ENCODE measurements at regions not wholly inside any gene's neighbourhood (a gene's known extent, or its start where the extent isn't known, plus 50 kb on each side); places are given as distances from the start of the nearest gene placed in this dataset.

DNA sequence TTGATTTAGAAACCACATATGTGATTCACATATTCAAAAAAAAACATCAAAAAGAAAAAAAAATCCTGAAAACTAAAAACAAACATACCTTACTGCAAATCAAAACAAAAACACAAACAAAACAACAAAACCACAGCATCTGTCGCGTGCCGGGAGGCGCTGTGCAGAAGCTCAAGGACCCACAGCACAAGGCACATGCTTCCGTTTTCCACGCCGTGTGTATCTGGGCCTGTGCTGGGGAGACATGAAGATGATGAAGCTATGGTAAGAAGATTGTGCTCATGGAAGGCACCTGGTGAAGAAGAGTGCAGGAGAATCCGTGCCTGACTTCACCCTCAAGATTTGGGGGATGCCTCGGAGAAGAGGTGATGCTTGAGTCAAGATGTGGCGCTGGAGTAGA is 788.9 kb upstream of the ARRDC4 start:
- DNase-seq (no peak), ATAC-seq (ENCODE audit: low read depth) (no peak)
- Histone ChIP-seq H4K8ac (ENCODE audit: low read depth in 2 of 2, low read length in 2 of 2) (no peak overlapping the region), H3K4me2 (ENCODE audit: low read depth, low read length) (no peak overlapping the region), H2BK120ac (ENCODE audit: low read depth, low read length) (no peak overlapping the region), H2BK15ac (ENCODE audit: low read depth, low read length) (no peak overlapping the region), H3K4me3 (ENCODE audit: insufficient read depth, low read depth, low read length) (no peak overlapping the region), H3K14ac (replicated peaks; ENCODE audit: low read depth, low read length) (no peak overlapping the region), H3K9ac (ENCODE audit: low read depth, low read length) (no peak overlapping the region), H3K27me3 (ENCODE audit: control insufficient read depth, insufficient read depth, low read length) (no peaks in the 10 kb centered on the region), H3K4ac (ENCODE audit: low read depth, low read length) (no peak overlapping the region), H2AK9ac (replicated peaks; ENCODE audit: low read depth, low read length, poor library complexity) (no peak overlapping the region), H3K79me1 (ENCODE audit: low read depth in 1 of 2, low read length in 2 of 2) (no peaks in the 10 kb centered on the region), H2BK5ac (ENCODE audit: low read depth, low read length, poor library complexity, severe bottlenecking) (no peak overlapping the region), H2AFZ (replicated peaks; ENCODE audit: low read length, poor library complexity) (no peak overlapping the region), H2BK20ac (ENCODE audit: low read depth, low read length) (no peak overlapping the region), H3K9me3 (ENCODE audit: control insufficient read depth, insufficient read depth, low read length) (peaks cover 16% of the 10 kb centered on the region), H3K4me1 (ENCODE audit: control insufficient read depth, insufficient read depth, low read length) (no peaks in the 10 kb centered on the region), H3K27ac (ENCODE audit: insufficient read depth, low read length) (no peak overlapping the region), H3K56ac (ENCODE audit: extremely low read depth, insufficient read depth, low read length) (no peak overlapping the region), H3K23ac (ENCODE audit: low read depth, low read length) (no peak overlapping the region), H4K5ac (ENCODE audit: low read depth, low read length) (no peak overlapping the region), H4K20me1 (ENCODE audit: insufficient read depth, low read length) (no peaks in the 10 kb centered on the region), H3K18ac (ENCODE audit: low read depth, low read length) (no peak overlapping the region), H2AK5ac (ENCODE audit: low read depth, low read length) (no peak overlapping the region), H4K91ac (ENCODE audit: insufficient read depth, low read depth, low read length) (no peak overlapping the region), H3K36me3 (ENCODE audit: control insufficient read depth, insufficient read depth, low read length) (no peaks in the 10 kb centered on the region), H3K9me1 (ENCODE audit: insufficient read depth, low read length) (no peaks in the 10 kb centered on the region)
- in situ Hi-C loops (cut with MboI; ENCODE audit: low sequenced_read_pairs) (no loop called here), intact Hi-C loops (cut with micrococcal nuclease) (no loop called here), dilution Hi-C loops (cut with HindIII; ENCODE audit: low sequenced_read_pairs, unreplicated experiment) (no loop called here)
- 77% methylated on average over 3 of the region's 10 CpGs; no CpG with 5 or more reads in 1 of the 2 experiments for WGBS, 2 experiments (ENCODE audit: extremely low coverage in 2 of 2, insufficient read length in 1 of 2)
- BruUV-seq (replicated peaks) = no TSS peak
- POLR2A ChIA-PET (ENCODE audit: unreplicated experiment) = no interaction called here
- TF ChIP-seq, protein P1, sequence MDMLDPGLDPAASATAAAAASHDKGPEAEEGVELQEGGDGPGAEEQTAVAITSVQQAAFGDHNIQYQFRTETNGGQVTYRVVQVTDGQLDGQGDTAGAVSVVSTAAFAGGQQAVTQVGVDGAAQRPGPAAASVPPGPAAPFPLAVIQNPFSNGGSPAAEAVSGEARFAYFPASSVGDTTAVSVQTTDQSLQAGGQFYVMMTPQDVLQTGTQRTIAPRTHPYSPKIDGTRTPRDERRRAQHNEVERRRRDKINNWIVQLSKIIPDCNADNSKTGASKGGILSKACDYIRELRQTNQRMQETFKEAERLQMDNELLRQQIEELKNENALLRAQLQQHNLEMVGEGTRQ (IDR thresholded peaks at IDR 0.05; ENCODE audit: low read depth, low read length) = no peak
- TF ChIP-seq POLR2A (IDR thresholded peaks at IDR 0.05; ENCODE audit: low read depth, low read length) (no peak), MAZ (IDR thresholded peaks at IDR 0.05; ENCODE audit: borderline replicate concordance, low read depth, low read length) (no peak)
- TF ChIP-seq, protein P2, sequence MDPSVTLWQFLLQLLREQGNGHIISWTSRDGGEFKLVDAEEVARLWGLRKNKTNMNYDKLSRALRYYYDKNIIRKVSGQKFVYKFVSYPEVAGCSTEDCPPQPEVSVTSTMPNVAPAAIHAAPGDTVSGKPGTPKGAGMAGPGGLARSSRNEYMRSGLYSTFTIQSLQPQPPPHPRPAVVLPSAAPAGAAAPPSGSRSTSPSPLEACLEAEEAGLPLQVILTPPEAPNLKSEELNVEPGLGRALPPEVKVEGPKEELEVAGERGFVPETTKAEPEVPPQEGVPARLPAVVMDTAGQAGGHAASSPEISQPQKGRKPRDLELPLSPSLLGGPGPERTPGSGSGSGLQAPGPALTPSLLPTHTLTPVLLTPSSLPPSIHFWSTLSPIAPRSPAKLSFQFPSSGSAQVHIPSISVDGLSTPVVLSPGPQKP (IDR thresholded peaks at IDR 0.05; ENCODE audit: borderline replicate concordance, low read depth, low read length) = no peak
- CTCF ChIA-PET = no interaction called here

Measured in IMR-90 (cell line).